ENCODE measurements at regions not wholly inside any gene's neighbourhood (a gene's known extent, or its start where the extent isn't known, plus 50 kb on each side); places are given as distances from the start of the nearest gene placed in this dataset.

DNA sequence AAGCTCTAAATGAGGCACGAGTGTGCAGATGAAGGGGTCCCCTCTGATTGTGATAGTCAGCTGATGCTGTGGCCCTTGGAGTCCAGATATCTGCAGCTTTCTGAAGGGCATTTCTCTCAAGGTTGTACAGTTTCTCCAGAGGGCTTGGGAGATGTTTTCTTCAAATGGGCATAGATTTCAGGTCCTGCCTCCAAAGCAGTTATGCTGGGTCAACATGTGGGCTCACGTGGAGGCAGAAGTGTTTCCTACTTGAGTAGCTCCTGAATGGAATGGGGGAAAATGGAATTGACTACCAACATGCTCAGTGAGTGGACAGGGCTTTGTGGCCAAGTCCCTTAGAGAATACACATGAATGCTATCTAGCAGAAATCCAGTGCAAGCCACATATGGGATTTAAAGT is 360.7 kb downstream of the SAMD5 start:
- DNase-seq = no peak

DNA sequence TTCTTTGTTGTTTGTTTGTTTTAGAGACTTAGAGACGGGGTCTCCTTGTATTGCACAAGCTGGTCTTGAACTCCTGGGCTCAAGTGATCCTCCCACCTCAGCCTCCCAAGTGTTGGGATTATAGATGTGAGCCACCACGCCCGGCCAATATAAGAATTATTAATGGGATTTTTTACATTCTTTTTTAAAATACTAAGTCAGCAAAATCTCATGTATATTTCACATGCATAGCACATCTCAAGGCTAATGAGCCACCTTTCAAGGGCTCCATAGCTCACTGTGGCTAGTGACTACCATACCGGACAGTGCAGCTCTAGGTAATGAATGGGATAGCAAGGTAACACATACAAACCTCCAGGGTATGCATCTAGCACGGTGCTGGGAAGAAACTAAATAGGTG is 361.4 kb downstream of the SAMD5 start:
- DNase-seq = no peak

DNA sequence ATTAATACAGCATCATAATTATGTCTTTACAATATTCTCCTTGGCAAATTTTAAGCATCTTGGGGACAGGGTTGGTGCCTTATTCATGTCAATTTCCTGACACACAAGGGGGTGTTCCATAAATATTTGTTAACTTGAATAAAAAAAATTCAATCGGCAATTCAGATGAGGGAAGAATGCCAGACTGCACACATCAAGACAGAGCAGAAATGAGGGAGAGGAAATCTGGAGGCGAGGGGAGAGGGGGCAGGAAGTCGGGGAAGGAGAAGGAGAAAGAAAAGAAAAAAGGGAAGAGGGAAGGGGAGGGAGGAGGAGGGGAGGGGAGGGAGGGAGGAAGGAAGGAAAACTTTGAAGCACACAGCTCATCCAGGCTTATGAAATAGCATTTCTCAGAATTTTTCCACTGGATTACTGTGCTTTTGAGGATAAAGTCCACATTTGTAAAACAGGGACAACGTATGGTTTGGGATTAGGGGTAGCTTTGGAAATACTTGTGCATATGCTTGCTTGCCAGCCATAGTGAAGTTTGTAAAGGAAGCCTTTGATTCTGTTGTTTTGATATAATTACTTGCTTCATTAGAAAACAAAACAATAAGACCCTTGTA is 362.1 kb downstream of the SAMD5 start:
- DNase-seq = no peak

DNA sequence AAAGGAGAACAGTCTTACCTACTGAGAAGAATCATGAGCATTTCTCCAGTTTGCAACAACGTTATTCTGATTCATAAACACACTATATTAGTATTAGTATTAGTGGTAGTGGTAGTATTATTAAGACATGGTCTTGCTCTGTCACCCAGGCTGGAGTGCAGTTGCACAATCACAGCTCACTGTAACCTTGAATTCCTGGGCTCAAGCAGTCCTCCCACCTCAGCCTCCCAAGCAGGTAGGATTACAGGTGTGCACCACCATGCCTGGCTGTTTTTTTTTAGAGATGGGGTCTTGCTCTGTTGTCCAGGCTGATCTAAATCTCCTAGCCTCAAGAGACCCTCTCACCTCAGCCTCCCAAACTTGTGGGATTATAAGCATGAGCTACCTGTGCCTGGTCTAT is 363.5 kb downstream of the SAMD5 start:
- DNase-seq = no peak

DNA sequence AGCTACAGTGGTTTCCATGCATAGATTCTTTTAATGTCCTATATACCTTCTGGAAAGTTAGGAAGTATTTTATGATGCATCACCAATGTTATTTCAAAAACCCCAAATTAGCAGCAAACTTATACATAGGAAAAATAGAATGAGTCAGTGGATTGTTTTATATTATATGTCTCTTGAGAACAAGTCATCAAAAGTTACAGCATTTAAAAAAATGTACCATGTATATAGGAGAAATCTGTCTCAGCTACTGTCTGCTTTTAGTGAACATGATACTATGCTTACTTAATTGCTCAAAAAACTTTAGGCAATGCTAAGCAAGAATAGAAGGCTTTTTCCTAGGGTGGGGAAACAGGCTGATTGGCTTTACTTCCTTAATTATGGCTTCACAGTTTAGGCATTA is 365.3 kb downstream of the SAMD5 start:
- DNase-seq = no peak

DNA sequence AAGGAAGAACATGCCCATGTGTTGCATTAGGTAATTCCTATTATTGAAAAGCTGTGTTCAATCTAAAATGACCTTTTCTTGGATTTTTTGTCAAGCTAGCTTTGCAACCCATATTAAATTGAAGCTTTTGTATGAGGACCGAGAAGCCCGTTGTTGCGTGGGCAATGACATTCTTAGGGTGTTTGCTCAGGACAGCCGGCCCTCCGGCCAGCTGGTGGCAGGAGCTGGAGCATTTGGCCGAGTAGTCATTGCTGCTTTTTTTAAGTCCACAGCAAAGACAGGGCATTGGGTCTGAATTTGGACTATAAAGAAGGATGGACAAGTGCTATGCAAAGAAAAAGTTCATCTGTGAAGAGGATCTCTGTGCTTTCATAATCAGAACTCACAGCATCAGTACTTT is 365.8 kb downstream of the SAMD5 start:
- no peak for DNase-seq

DNA sequence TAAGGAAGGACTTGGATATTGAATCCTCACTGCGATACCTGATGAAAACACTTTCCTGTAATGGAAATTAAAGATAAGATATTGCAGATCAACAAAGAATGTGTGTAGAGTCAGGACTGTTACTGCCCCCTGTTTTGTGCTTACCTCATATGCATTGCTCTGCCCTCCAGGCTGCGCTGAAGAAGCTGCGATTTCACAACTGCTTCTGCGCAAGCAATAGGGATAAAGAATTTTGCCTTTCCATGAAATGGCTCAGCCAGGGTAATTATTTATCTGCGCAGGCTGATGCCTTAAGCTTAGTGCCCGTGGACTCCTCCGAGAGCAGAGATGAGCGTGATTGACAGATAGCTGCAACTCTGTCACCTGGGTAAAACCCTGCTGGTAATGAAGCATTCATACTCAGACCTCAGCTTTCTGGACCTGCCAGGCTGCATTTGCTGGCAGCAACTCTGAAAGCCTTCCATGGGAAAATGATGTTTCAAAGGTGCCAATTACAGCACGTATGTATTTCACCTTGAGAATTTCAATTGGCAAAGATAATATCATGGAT is 370.6 kb downstream of the SAMD5 start:
- DNase-seq = no peak

DNA sequence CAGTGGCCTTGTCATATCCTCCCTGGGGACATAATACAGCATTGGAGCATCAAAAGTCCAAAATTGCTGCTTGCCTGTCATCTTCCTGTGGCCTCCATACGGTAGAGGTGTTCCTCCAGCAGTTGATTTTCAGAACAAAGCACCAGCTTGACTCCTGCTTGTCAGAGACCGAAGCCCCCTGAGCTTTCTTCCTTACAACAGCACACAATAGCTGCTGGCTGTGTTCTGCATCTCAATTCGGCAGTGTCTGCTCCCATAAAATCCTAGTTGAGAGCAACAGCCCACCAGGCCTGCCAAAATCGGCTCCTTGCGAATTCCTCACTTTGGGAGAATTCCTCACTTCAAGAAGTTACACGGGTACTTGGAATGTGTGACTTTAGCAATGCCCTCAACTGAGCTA is 372.9 kb downstream of the SAMD5 start:
- DNase-seq = no peak

DNA sequence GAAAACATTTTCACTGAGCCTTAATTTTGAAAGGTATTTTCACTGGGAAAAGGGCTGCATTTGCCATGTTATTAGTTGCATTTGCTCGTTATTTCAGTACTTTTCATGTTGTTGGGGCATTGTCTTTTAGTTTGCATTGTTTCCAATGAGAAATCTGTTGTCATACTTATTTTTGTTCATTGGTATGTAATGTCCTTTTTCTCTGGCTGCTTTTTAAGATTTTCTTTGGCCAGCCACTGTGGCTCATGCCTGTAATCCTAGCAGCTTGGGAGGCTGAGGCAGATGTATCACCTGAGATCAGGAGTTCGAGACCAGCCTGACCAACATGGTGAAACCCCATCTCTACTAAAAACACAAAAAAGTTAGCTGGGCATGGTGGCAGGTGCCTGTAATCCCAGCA is 379.9 kb downstream of the SAMD5 start:
- no peak for DNase-seq

DNA sequence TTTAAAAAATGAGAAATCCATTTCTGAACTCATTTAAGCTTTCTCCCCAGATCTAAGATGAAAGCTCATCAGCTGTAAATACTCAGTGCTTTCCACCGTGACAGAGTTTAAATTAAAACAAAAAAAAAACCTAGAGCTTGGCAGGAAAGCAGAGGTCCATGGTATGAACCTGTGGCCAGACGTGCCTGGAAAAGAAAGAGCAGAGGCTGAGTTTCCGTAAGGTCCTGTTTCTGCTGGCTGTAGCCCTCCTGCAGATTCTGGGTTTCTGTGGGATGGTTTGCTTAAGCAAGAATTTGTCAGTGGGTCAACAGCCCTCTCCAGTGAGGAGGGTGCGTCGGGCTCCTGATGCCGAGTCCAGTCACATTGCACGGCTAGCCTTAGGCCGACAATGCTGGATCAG is 383.2 kb downstream of the SAMD5 start:
- DNase-seq = no peak

DNA sequence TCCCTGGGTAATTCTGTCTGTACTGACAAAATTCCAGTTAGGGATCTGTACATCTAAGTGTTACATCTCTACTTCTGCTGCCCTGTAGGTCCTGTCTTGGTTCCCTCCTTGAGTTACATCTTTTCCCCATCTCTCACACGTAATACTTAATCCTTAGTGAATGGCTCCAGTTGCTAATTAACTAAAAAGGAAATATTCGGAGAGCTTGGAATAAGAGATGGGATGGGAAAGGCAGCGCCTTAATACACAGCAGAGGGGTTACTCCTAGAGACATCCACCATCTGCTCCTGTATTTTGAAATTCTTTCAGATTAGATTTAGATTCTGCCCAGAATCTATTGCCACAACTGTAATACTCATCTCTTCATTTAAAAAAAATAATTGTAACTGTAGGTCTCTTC is 384.0 kb downstream of the SAMD5 start:
- DNase-seq = no peak

DNA sequence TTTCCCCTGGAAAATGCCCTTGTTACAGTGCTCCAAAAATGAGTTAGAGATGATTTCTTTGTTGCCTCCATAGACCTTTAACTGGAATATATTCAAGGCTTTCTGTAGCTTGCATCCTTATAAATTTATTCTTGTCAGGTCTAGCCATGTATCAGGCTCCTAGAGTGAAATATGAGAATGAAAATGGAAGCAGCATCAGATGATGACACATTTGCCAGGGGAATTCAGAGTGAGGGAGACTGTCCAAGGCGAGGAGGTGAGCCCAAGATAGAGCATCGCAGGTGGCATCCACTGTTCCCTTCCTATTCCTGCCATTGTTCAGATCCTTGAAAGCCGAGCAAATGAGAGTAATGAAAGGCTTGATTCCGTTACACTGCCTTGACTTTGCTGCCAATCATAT is 386.8 kb downstream of the SAMD5 start:
- DNase-seq = no peak

DNA sequence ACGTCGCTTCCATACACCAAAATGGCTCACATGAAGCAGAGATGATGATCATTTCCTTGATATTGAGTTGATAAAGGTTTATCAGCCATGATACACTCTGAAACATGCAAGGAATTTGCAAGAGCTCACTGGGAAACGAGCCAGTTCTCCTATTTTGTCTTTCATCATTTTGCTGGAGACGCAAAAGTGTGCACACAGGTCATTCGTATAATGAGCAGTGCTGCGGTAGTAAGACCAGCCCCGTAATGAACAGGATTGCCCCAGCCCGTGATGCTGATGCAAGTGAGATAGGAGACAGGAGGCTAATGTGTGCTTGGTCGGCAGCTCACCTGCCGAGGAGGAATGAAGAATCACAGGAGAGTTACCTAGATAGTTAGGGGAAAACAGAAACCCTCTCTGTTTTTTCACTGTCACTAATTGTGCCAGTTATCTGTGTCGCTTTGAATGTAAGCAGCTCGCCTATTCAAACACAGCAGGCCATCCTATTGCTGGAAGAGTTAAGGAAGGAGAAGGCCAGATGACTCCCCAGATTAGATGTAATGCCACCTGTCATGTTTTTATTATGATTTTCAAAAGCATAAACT is 391.8 kb downstream of the SAMD5 start:
- DNase-seq = no peak

DNA sequence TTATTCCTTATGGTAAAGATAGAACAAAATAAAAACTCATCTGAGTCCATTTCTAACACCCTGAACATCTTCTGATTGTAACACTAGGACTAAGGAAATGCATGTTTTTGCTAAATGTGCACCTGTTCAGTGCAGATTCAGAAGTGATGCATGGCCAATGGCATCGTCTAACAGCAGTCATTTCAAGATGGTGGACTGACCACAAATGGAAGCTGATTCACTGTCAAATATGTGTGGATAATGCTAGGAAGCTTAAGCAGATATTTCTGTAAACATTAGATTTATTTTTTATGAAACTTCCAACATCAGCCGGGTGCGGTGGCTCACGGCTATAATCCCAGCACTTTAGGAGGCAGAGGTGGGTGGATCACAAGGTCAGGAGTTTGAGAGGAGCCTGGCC is 394.8 kb downstream of the SAMD5 start:
- DNase-seq = no peak

DNA sequence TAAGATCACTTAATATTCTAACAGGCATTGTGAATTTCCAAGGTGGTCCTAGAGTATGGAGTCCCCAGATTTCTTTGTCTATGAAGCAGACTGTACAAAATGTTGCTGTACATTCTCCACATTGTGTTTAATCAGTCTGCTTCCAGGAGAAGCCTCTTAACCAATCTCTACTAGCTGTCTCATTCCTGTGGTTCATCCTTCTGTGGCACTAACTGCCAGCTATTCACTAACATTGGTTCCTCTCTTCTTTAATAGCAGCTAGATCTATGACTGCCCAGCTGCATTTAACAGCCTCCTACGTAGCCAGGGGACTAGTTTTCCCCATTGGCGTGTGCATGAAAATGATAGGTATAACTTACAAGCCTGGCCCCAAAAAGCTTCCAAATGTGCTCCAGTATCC is 395.4 kb downstream of the SAMD5 start:
- no peak for DNase-seq

DNA sequence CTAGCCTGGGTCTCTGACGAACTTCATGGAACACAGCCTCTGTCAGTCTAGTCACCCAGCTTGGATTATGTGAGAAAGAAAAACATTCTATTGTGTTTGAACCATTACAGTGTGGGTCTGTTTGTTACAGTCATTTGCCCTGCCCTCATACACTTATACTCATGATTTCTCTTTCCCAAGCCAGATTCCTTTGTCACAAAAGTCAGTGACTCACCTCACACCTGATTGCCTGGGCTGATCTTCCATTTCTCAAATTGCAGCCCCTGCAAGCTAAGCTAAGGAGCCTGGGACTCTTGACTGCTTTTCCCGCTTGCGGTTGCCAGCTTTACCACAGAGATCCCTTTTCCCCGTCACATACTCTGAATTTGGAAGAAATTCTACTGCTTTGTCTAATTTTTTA is 395.9 kb downstream of the SAMD5 start:
- no peak for DNase-seq

DNA sequence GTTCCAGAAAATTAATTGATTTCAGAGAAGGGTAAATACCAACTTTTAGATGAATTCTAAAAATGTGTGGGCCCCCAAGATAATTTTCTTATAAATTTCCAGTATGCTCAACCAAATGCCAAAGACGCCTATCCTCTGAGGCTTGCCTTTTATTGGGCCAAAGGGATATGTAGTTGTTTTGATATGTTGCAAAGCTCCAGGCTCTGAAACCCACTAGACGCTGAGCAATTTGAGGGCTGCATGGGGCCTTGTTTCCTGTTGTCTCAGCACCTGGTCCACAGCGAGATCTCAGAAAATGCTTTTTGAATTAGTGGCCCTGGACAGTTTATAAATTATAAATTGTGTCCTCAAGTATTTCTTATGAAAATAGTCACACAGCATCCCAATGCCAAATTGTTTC is 397.2 kb downstream of the SAMD5 start:
- DNase-seq = no peak

DNA sequence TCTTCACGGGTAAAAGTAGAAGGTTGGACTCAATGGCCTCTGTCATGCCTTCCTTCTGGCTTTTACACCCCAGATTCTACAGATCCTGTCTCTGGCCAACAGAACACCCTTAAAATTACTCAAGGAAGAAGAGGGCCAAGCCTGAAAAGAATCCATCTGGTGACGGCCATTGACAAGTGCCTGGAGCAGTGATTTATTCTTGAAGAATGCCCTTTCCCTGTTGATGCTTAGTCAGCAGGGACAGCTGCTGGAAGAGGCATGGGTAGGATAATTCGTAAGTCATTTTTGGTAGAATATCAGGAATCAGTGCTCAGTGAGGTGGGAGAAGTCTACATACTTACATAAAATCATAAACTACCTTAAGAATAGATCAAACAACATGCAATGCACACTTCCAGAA is 397.9 kb downstream of the SAMD5 start:
- no peak for DNase-seq

DNA sequence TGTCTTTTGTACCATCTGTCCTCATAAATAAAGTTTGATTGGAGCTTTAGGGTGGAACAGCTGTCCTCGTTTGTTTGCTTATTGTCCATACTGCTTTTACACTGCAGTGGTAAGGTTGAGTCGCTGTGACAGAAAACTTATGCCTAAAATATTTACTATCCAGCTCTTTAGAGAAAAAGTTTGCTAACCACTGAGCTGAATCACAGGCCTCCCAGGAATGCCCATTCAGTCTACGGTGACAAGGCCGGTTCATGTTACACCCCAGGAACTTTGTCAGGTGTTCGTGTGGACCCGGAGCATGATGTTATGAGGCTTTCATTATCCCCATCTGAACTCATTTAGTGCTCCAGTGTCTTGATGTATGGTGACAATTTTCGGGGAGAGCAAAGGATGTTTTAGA is 401.1 kb downstream of the SAMD5 start:
- DNase-seq = no peak

DNA sequence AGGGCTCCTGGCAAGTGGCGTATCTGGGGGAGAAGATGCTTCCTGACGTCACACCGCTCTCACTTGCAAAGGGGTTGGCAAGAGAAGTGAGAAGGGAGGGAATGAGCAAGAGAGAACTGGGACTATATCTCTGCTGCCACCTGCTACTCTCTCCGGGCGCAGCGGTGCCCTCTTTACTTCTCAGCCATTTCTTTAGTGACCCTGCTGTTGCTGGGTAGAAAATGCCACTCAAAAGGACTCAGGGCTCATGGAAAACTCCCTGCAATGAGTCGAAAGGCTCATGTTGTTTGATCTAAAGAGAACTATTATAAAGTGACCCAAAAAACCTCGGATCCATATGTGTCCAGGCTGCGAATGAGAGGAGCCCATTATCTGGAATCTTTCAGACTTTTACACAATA is 401.8 kb downstream of the SAMD5 start:
- DNase-seq = no peak

DNA sequence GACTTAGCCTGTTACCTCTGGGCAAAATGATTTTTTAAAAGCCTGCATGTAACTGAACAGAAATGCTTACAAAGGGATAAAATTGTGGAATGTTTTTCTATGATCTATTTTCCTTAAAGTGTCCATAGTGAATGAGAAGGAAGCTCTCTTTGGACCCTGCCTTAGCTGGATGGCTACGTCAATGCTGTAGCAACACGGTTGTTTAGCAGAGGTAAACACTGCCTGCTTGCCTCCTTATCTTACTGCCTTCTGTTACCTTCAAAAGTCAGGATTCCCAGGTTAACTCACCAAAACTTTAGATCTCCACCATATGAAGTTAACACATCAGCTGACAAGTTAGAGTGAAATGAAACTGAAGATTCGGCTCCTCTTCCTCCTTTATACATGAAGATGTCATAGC is 402.6 kb downstream of the SAMD5 start:
- no peak for DNase-seq

DNA sequence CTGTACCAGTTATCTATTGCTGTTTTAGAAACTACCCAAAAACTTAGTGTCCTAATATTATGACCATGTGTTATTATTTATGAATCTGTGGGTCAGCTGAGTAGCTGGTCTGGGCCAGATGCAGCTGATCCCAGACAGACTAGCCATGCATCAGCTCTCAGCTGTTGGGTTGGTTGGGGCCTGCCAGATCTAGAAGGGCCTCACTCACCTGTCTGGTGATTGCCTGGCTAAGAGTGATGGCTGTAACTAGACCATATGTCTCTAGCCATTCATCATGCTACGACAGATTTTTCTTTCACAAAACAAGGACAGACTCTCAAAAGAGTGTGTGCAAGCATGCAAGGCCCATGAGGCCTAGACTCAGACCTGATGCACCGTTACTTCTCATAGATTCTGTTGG is 403.2 kb downstream of the SAMD5 start:
- no peak for DNase-seq

DNA sequence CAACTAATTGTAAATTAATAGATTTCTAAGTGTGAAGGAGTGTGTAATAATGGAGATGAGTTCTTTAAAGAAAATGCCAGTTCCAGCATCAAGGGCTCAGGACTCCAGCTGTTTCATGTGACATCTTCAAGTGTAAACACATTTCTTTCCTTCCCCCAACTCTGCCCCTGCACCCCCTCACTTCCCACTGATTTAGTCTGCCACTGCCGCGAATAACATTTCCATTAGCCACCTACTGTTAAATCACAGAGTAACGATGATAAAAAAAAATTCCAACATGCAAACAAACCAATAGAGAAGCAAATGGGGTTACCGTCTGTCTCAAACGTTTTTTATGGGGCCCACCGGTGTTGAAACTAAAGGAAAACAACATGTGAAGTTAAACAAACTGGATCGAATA is 414.3 kb downstream of the SAMD5 start:
- DNase-seq = no peak

DNA sequence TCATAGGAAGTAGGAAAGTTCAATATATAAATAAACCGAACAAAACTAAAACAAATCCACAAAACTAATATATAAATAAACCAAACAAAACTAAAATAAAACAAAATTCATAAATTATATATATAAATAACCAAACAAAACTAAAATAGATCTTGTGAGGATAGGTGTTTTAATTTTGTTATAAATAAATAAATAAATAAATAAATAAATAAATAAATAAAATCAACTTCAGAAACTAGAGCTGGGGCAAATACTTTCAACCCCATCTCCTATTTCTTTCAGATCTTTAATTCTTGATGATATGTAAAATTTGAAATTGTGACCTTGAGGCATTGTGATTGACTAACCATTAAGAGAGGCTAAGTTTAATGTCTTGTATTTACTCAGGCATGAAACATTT is 416.1 kb downstream of the SAMD5 start:
- DNase-seq = no peak

DNA sequence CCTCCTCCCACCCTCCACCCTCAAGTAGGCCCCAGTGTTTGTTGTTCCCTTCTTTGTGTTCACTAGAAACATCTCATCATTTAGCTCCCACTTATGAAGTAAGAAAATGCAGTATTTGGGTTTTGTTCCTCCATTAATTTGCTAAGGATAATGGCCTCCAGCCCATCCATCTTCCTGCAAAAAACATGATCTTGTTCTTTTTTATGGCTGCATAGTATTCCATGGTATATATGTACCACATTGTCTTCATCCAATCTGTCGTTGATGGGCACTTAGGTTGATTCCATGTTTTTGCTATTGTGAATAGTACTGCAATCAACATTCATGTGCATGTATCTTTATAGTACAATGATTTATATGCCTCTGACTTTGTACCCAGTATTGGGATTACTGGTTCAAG is 416.8 kb upstream of the SASH1 start:
- DNase-seq = no peak
